MM.1S (cell line): ENCODE measurements at regions not wholly inside any gene's neighbourhood (a gene's known extent, or its start where the extent isn't known, plus 50 kb on each side); places are given as distances from the start of the nearest gene placed in this dataset.

Source experiments
- DNase-seq: peaks from one replicate; pipeline ENCODE4 v3.0.0-alpha.2; 2015
- H2AFZ ChIP-seq: fragments of 300-600 bp; sonication (generic); 2 replicates; pipeline ENCODE4 v1.6.0; 2016; ENCODE audit warnings: antibody characterized with exemption, low read length
- H3F3A ChIP-seq: fragments of 300-600 bp; sonication (generic); 2 replicates; pipeline ENCODE4 v1.6.1; 2016; ENCODE audit warnings: mild to moderate bottlenecking, antibody characterized with exemption, low read length, moderate library complexity, mixed read lengths; ENCODE audit not compliant: insufficient read depth
- H3K27ac ChIP-seq: fragments of 300-600 bp; sonication (generic); 2 replicates; pipeline ENCODE4 v1.5.1; 2016; ENCODE audit warnings: mild to moderate bottlenecking, low read length
- H3K27me3 ChIP-seq: fragments of 300-600 bp; sonication (generic); replicated peaks from 2 replicates; pipeline ENCODE4 v1.6.0; 2016; ENCODE audit warnings: low read length; ENCODE audit not compliant: insufficient read depth
- H3K36me3 ChIP-seq: fragments of 300-600 bp; sonication (generic); replicated peaks from 2 replicates; pipeline ENCODE4 v1.6.1; 2016; ENCODE audit warnings: mild to moderate bottlenecking, low read length, mixed read lengths; ENCODE audit not compliant: insufficient read depth
- H3K4me1 ChIP-seq: fragments of 300-600 bp; sonication (generic); 2 replicates; pipeline ENCODE4 v1.6.1; 2016; ENCODE audit warnings: low read length, mixed read lengths
- H3K4me2 ChIP-seq: fragments of 300-600 bp; sonication (generic); 2 replicates; pipeline ENCODE4 v1.6.0; 2016; ENCODE audit warnings: low read depth, low read length
- H3K4me3 ChIP-seq: fragments of 300-600 bp; sonication (generic); 2 replicates; pipeline ENCODE4 v1.5.1; 2016; ENCODE audit warnings: low read length, mixed read lengths
- H3K79me2 ChIP-seq: fragments of 300-600 bp; sonication (generic); 2 replicates; pipeline ENCODE4 v1.6.1; 2016; ENCODE audit warnings: mixed run types, low read length, mixed read lengths
- H3K9ac ChIP-seq: fragments of 300-600 bp; sonication (generic); 2 replicates; pipeline ENCODE4 v1.6.1; 2016; ENCODE audit warnings: low read length, mixed read lengths
- H3K9me2 ChIP-seq: fragments of 300-600 bp; sonication (generic); replicated peaks from 2 replicates; pipeline ENCODE4 v1.6.1; 2016; ENCODE audit warnings: mild to moderate bottlenecking, low read length, mixed read lengths; ENCODE audit not compliant: insufficient read depth
- H3K9me3 ChIP-seq: fragments of 300-600 bp; sonication (generic); replicated peaks from 2 replicates; pipeline ENCODE4 v1.6.1; 2016; ENCODE audit warnings: mild to moderate bottlenecking, low read length, mixed read lengths; ENCODE audit not compliant: insufficient read depth
- H4K20me1 ChIP-seq: fragments of 300-600 bp; sonication (generic); 2 replicates; pipeline ENCODE4 v1.6.1; 2016; ENCODE audit warnings: mild to moderate bottlenecking, low read length, moderate library complexity, mixed read lengths; ENCODE audit not compliant: insufficient read depth
- CTCF ChIP-seq: fragments of 300-600 bp; sonication (generic); IDR thresholded peaks from 2 replicates; pipeline ENCODE4 v1.5.1; 2016; ENCODE audit warnings: antibody characterized with exemption, low read length, mixed read lengths
- EZH2 ChIP-seq: fragments of 300-600 bp; sonication (generic); optimal IDR thresholded peaks from 2 replicates; pipeline ENCODE3; 2017; ENCODE audit warnings: low read depth, mild to moderate bottlenecking, antibody characterized with exemption, low read length, mixed read lengths
- EZH2phosphoT487 ChIP-seq: fragments of 300-600 bp; sonication (generic); IDR thresholded peaks from 2 replicates; pipeline ENCODE4 v1.6.1; 2018; ENCODE audit warnings: antibody characterized with exemption, low read length

- no peak for DNase-seq
- H3K79me2 ChIP-seq = no peaks in the 10 kb centered on the region
- no peaks in the 10 kb centered on the region for H3K36me3 ChIP-seq
- H3K9ac ChIP-seq = no peak overlapping the region
- no peak overlapping the region for H3K4me3 ChIP-seq
- no peaks in the 10 kb centered on the region for H3K4me1 ChIP-seq
- H3K27ac ChIP-seq = no peak overlapping the region
- H3K4me2 ChIP-seq = no peak overlapping the region
- H3K27me3 ChIP-seq = no peaks in the 10 kb centered on the region
- H3K9me3 ChIP-seq = no peaks in the 10 kb centered on the region
- no peaks in the 10 kb centered on the region for H4K20me1 ChIP-seq
- H3K9me2 ChIP-seq = no peaks in the 10 kb centered on the region
- no peaks in the 10 kb centered on the region for H3F3A ChIP-seq
- TF ChIP-seq CTCF = no peak
- no peak overlapping the region for H2AFZ ChIP-seq
Observed at GRCh38 chr4:56276547-56276946, 110.7 kb downstream of the AASDH start.

DNA sequence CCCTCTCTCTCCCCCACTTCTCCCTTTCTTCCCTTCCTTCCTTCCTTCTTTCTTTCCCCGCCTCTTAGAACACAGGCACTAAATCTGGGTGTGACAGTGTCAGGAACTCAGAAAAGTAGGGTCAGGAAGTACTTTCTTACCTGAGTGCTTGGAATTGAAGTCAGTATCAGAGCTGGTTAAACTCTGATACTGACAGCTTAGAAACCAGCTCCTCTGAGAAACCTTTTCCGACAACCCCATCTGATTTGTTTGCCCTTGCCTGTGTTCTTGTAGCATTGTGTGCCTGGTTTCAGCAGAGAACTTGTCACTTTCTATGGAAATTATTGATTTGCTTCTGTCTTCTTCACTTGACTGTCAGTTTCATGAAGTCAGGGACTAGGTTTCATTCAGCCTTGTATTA is 113.9 kb downstream of the AASDH start:
- Histone ChIP-seq H3K36me3 (no peaks in the 10 kb centered on the region), H3F3A (no peaks in the 10 kb centered on the region), H3K9me3 (no peaks in the 10 kb centered on the region)

GRCh38 chr4:56272927-56273326 is 114.4 kb downstream of the AASDH start:
- no peak for TF ChIP-seq EZH2
- Histone ChIP-seq H3K9me2 (no peaks in the 10 kb centered on the region), H2AFZ (no peak overlapping the region), H4K20me1 (no peaks in the 10 kb centered on the region), H3K9ac (no peak overlapping the region), H3K4me1 (no peaks in the 10 kb centered on the region), H3K27me3 (no peaks in the 10 kb centered on the region), H3K4me2 (no peak overlapping the region), H3K4me3 (no peak overlapping the region), H3F3A (no peaks in the 10 kb centered on the region), H3K36me3 (no peaks in the 10 kb centered on the region), H3K79me2 (no peaks in the 10 kb centered on the region), H3K27ac (no peak overlapping the region), H3K9me3 (no peaks in the 10 kb centered on the region)
- DNase-seq = no peak

More for the DNA sequence above, 113.9 kb downstream of the AASDH start:
- no peaks in the 10 kb centered on the region for H3K27me3 ChIP-seq
- H4K20me1 ChIP-seq = no peaks in the 10 kb centered on the region
- H3K4me2 ChIP-seq = no peak overlapping the region
- no peaks in the 10 kb centered on the region for H3K4me1 ChIP-seq
- DNase-seq = no peak
- H3K27ac ChIP-seq = no peak overlapping the region
- TF ChIP-seq CTCF (no peak), EZH2 (no peak), EZH2phosphoT487 (no peak)
- H3K9me2 ChIP-seq = no peaks in the 10 kb centered on the region
- H3K9ac ChIP-seq = no peak overlapping the region
- H3K79me2 ChIP-seq = no peaks in the 10 kb centered on the region
- no peak overlapping the region for H3K4me3 ChIP-seq
- no peak overlapping the region for H2AFZ ChIP-seq

- H3K4me2 ChIP-seq = no peak overlapping the region
- H3K9me3 ChIP-seq = no peaks in the 10 kb centered on the region
- H3K9me2 ChIP-seq = no peaks in the 10 kb centered on the region
- no peaks in the 10 kb centered on the region for H3K27me3 ChIP-seq
- no peaks in the 10 kb centered on the region for H4K20me1 ChIP-seq
- TF ChIP-seq EZH2 (no peak), EZH2phosphoT487 (no peak), CTCF (no peak)
- no peaks in the 10 kb centered on the region for H3K79me2 ChIP-seq
- no peaks in the 10 kb centered on the region for H3K36me3 ChIP-seq
- H3K4me3 ChIP-seq = no peak overlapping the region
- no peak overlapping the region for H3K27ac ChIP-seq
- no peaks in the 10 kb centered on the region for H3F3A ChIP-seq
- no peak for DNase-seq
- no peak overlapping the region for H3K9ac ChIP-seq
- H3K4me1 ChIP-seq = no peaks in the 10 kb centered on the region
- no peak overlapping the region for H2AFZ ChIP-seq
Observed at GRCh38 chr4:56272003-56272402, 115.3 kb downstream of the AASDH start.
